Stimulated activated memory B cell treated with anti-CD40 and anti-IgM and Interleukin-4, amounts not matched to agents 10 μg/mL and 1 μg/mL and 100 μg/mL, for 72 hours (primary cell): ENCODE measurements at regions not wholly inside any gene's neighbourhood (a gene's known extent, or its start where the extent isn't known, plus 50 kb on each side); places are given as distances from the start of the nearest gene placed in this dataset.
A peak's percentile ranks its signal among the peaks of the same experiment; 100 is the strongest.

Experiments
- ATAC-seq: fragments of 150-1000 bp; cut with Tn5 transposase; 2 replicates; pipeline ENCODE4 v1.10.0; 2021
- H3K27ac Mint-ChIP-seq: one replicate; pipeline ENCODE4 v1.8.0; 2022; ENCODE audit warnings: mild to moderate bottlenecking, mixed read lengths
- H3K27me3 Mint-ChIP-seq: one replicate; pipeline ENCODE4 v1.8.0; 2022; ENCODE audit warnings: mixed read lengths
- H3K36me3 Mint-ChIP-seq: one replicate; pipeline ENCODE4 v1.8.0; 2022; ENCODE audit warnings: mixed read lengths
- H3K4me1 Mint-ChIP-seq: one replicate; pipeline ENCODE4 v1.8.0; 2022; ENCODE audit warnings: mixed read lengths
- H3K4me3 Mint-ChIP-seq: one replicate; pipeline ENCODE4 v1.8.0; 2022; ENCODE audit warnings: mild to moderate bottlenecking, moderate library complexity, mixed read lengths
- H3K9me3 Mint-ChIP-seq: one replicate; pipeline ENCODE4 v1.8.0; 2022; ENCODE audit warnings: mixed read lengths

GRCh38 chr14:101225157-101226152, 321.9 kb upstream of the RTL1 start:
- no peaks in the 10 kb centered on the region for H3K36me3 Mint-ChIP-seq
- no peak overlapping the region for H3K4me3 Mint-ChIP-seq
- H3K27me3 Mint-ChIP-seq: peaks cover 17% of the 10 kb centered on the region
- H3K9me3 Mint-ChIP-seq: peaks cover 7% of the 10 kb centered on the region
- no peak for ATAC-seq
- H3K4me1 Mint-ChIP-seq: no peaks in the 10 kb centered on the region
- no peak overlapping the region for H3K27ac Mint-ChIP-seq

- peaks cover 7% of the 10 kb centered on the region for H3K9me3 Mint-ChIP-seq
- H3K4me3 Mint-ChIP-seq: no peak overlapping the region
- no peaks in the 10 kb centered on the region for H3K36me3 Mint-ChIP-seq
- H3K4me1 Mint-ChIP-seq: no peaks in the 10 kb centered on the region
- no peak for ATAC-seq
- H3K27ac Mint-ChIP-seq: no peak overlapping the region
- peaks cover 17% of the 10 kb centered on the region for H3K27me3 Mint-ChIP-seq
These were observed 322.7 kb upstream of the RTL1 start for GRCh38 chr14:101226265-101226602.

GRCh38 chr14:101226603-101227425, 323.3 kb upstream of the RTL1 start:
- H3K4me1 Mint-ChIP-seq: no peaks in the 10 kb centered on the region
- H3K4me3 Mint-ChIP-seq: no peak overlapping the region
- peaks cover 3% of the 10 kb centered on the region for H3K9me3 Mint-ChIP-seq
- H3K27ac Mint-ChIP-seq: no peak overlapping the region
- ATAC-seq: peak; percentile 31
- H3K36me3 Mint-ChIP-seq: no peaks in the 10 kb centered on the region
- H3K27me3 Mint-ChIP-seq: peaks cover 17% of the 10 kb centered on the region

- Mint-ChIP-seq H3K9me3 (peaks cover 3% of the 10 kb centered on the region), H3K36me3 (no peaks in the 10 kb centered on the region), H3K27ac (no peak overlapping the region), H3K27me3 (peaks cover 15% of the 10 kb centered on the region), H3K4me3 (no peak overlapping the region), H3K4me1 (no peaks in the 10 kb centered on the region)
- no peak for ATAC-seq
These were observed 324.4 kb upstream of the RTL1 start for GRCh38 chr14:101227611-101228594.

- Mint-ChIP-seq H3K36me3 (no peaks in the 10 kb centered on the region), H3K27ac (no peak overlapping the region), H3K27me3 (peaks cover 13% of the 10 kb centered on the region), H3K4me1 (no peaks in the 10 kb centered on the region), H3K4me3 (no peak overlapping the region), H3K9me3 (peaks cover 3% of the 10 kb centered on the region)
- ATAC-seq: no peak
These were observed 325.5 kb upstream of the RTL1 start for GRCh38 chr14:101228949-101229541.

GRCh38 chr14:101229666-101230065, 326.1 kb upstream of the RTL1 start:
- Mint-ChIP-seq H3K4me3 (no peak overlapping the region), H3K4me1 (no peaks in the 10 kb centered on the region), H3K9me3 (peaks cover 3% of the 10 kb centered on the region), H3K27me3 (peaks cover 19% of the 10 kb centered on the region), H3K36me3 (no peaks in the 10 kb centered on the region), H3K27ac (no peak overlapping the region)
- no peak for ATAC-seq

GRCh38 chr14:101230161-101230850, 326.8 kb upstream of the RTL1 start:
- no peak for ATAC-seq
- peaks cover 23% of the 10 kb centered on the region for H3K27me3 Mint-ChIP-seq
- no peak overlapping the region for H3K27ac Mint-ChIP-seq
- H3K36me3 Mint-ChIP-seq: no peaks in the 10 kb centered on the region
- no peaks in the 10 kb centered on the region for H3K4me1 Mint-ChIP-seq
- H3K9me3 Mint-ChIP-seq: peaks cover 3% of the 10 kb centered on the region
- no peak overlapping the region for H3K4me3 Mint-ChIP-seq

GRCh38 chr14:101230851-101231550, 327.5 kb upstream of the RTL1 start:
- no peak overlapping the region for H3K4me3 Mint-ChIP-seq
- H3K36me3 Mint-ChIP-seq: no peaks in the 10 kb centered on the region
- H3K9me3 Mint-ChIP-seq: peaks cover 3% of the 10 kb centered on the region
- peaks cover 16% of the 10 kb centered on the region for H3K27me3 Mint-ChIP-seq
- ATAC-seq: no peak
- H3K4me1 Mint-ChIP-seq: no peaks in the 10 kb centered on the region
- no peak overlapping the region for H3K27ac Mint-ChIP-seq

- H3K4me3 Mint-ChIP-seq: no peak overlapping the region
- H3K9me3 Mint-ChIP-seq: peaks cover 3% of the 10 kb centered on the region
- H3K27ac Mint-ChIP-seq: no peak overlapping the region
- no peaks in the 10 kb centered on the region for H3K4me1 Mint-ChIP-seq
- no peaks in the 10 kb centered on the region for H3K36me3 Mint-ChIP-seq
- peaks cover 21% of the 10 kb centered on the region for H3K27me3 Mint-ChIP-seq
- ATAC-seq: no peak
These were observed 328.3 kb upstream of the RTL1 start for GRCh38 chr14:101231828-101232227.

- no peaks in the 10 kb centered on the region for H3K4me1 Mint-ChIP-seq
- H3K9me3 Mint-ChIP-seq: peaks cover 3% of the 10 kb centered on the region
- no peak overlapping the region for H3K27ac Mint-ChIP-seq
- no peak for ATAC-seq
- no peak overlapping the region for H3K4me3 Mint-ChIP-seq
- H3K36me3 Mint-ChIP-seq: no peaks in the 10 kb centered on the region
- peaks cover 27% of the 10 kb centered on the region for H3K27me3 Mint-ChIP-seq
These were observed 328.8 kb upstream of the DIO3 start for GRCh38 chr14:101232340-101233020.

GRCh38 chr14:101233021-101233366, 328.3 kb upstream of the DIO3 start:
- no peaks in the 10 kb centered on the region for H3K36me3 Mint-ChIP-seq
- no peak overlapping the region for H3K27ac Mint-ChIP-seq
- ATAC-seq: no peak
- peaks cover 30% of the 10 kb centered on the region for H3K27me3 Mint-ChIP-seq
- no peaks in the 10 kb centered on the region for H3K4me1 Mint-ChIP-seq
- H3K9me3 Mint-ChIP-seq: peaks cover 3% of the 10 kb centered on the region
- no peak overlapping the region for H3K4me3 Mint-ChIP-seq

GRCh38 chr14:101233391-101233790, 327.9 kb upstream of the DIO3 start:
- Mint-ChIP-seq H3K4me3 (no peak overlapping the region), H3K27ac (no peak overlapping the region), H3K36me3 (no peaks in the 10 kb centered on the region), H3K4me1 (no peaks in the 10 kb centered on the region), H3K9me3 (peaks cover 3% of the 10 kb centered on the region), H3K27me3 (peaks cover 30% of the 10 kb centered on the region)
- no peak for ATAC-seq

GRCh38 chr14:101233808-101234207, 327.5 kb upstream of the DIO3 start:
- Mint-ChIP-seq H3K27ac (no peak overlapping the region), H3K4me3 (no peak overlapping the region), H3K36me3 (no peaks in the 10 kb centered on the region), H3K9me3 (peaks cover 3% of the 10 kb centered on the region), H3K27me3 (peaks cover 30% of the 10 kb centered on the region), H3K4me1 (no peaks in the 10 kb centered on the region)
- ATAC-seq: peak; percentile 12
